GM21529 (cell line): ENCODE measurements at regions not wholly inside any gene's neighbourhood (a gene's known extent, or its start where the extent isn't known, plus 50 kb on each side); places are given as distances from the start of the nearest gene placed in this dataset.
"Not testable (repeated sequence)": the region's sequence is repeated elsewhere in the genome, so short reads cannot be mapped to it uniquely, and the experiment has no call there.

Experiments used
- ATAC-seq: cut with Tn5 transposase; IDR thresholded peaks from one replicate; pipeline ENCODE4 v1.9.1; 2021; ENCODE audit not compliant: unreplicated experiment

DNA sequence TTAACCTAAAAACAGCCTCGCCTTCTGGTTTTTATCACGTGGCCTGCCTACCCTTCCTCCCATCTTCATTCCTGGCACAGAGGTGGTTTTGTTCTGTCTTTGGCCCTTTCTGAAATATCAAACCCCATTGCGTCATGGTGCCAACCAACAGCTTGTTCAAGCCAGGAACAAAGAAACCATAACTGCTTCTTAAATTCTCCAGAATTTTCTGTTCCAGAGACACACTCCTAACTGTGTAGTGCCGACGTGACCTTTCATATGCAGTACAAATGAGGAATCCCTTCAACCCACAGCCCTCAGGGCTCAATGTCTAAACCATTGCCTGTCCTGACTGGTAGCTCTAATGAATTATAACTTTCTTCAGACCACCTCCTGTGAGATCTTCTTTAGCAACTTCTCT is 82.2 kb upstream of the TNP1 start:
- no peak for ATAC-seq

DNA sequence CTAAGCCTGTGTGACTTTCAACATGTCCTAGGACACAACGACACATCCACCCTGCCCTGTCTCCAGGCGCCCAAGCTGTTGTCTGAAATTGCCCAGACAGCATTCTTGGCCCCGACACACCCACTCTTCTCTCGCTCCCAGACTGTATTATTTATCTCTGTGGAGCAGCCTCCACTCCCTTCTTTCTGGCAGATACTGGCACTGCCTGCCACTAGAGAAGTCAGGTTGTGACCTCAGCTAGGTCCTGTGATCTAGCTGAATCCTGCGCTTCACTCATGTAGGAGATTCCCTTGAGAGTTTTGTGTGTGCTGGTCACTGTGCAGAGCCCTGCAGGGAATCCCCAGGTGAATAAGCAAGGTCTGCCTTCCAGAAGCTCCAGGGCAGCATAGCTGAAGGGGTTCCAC is 77.1 kb upstream of the TNP1 start:
- ATAC-seq, result no peak

DNA sequence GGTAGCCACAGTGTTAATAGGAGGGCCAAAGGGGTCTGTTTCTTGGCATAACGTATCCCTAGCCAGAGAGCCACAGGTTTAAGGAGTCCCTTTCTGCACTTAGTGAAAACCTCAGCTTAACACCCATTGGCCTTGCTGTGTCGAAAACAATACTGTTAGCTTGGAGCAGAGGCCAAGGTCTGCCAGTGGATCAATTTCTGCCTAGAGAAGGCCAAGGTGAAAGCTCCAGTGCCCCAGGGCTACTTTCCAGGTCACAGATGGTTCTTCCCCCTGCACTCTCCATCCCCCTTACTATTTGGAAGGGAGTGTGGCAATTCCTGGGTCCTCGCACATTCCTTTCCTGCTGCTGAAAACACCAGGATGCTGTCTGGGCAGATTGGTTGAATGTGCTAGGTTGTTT is 74.8 kb upstream of the TNP1 start:
- ATAC-seq, result no peak

DNA sequence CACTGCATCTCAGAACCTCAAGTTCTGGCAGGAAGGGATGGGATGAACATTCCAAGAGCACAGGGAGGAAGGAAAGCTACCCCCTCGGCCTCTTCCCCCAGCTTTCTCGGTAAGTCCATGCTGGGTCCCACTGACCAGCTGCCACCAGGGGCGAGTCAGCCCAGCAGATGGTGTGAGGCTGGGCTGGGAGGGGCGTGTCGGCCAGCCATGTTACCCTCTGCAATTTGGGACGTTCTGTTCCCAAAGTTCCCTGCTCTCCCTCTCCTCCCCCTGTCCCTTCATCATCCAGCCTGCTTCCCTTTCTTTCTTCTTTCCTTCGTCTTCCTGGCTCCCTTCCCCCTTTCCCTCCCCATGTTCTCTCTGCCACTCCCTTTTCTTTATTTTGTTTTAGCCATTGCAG is 74.3 kb upstream of the TNP1 start:
- ATAC-seq, result no peak

DNA sequence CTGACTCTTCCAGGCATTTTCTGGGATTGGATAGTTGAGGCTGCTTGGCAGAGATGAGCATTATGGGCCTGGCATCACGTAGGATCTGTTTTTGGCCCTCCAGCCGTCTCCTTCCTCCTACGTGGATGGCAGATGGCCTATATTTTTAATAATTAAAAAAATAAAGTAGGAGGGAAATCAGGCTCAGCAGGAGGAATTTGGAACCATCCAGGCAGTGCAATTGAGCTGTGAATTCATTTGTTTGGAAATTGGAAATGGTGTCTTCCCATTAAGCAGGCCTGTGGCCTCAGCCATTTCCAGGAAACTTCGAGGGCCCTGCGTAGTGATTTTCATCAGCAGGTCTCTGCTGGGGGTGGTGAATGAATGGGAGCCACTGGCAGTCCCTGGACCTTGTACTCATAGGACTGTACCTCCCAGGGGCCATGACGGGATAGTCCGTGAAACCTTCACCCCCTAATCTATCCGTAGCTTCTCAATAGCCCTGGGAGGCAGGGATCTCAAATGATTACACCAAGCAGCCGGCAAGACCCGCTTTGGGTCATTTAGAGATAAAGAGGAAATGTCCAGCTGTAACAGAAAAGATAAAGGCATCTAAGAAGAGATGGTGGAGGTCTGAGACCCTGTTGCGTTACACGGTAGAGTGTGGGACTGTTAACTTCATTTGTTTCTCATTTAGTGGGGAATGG is 73.1 kb upstream of the TNP1 start:
- no peak for ATAC-seq

DNA sequence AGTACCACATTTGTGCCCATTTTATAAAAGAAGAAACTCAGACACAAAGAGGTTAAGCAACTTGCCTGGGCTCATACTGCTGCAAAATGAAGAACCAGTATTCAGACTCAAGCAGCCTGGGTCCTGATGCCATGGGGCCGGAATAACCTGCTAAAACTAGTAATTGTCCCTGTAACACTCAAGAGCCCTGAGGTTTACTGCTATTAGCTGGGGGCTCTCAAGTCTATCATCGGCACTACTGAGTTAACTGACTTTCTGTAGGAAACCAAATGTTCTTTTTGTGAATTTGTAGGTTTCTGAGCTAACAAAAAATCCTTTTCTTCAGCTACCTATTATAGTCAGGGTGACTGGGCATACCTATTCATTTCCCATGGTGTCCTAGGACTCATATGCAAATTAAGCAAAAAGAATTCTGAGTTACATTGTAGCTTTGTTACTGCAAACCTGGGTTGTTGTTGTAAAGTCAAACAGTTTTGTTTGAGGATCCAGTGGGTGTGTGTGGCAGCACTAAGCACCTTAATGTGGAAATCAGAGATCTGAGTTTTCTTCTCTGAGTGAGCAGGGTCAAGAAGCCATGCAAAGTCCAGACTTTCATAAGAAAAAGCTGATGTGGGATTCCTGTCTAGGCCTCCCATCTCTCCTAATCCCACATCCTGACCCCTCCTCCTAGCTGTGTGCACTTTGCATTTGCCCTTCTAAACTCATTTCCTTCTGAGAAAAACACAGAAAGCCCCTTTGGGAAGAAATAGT is 72.4 kb upstream of the TNP1 start:
- ATAC-seq, result no peak

DNA sequence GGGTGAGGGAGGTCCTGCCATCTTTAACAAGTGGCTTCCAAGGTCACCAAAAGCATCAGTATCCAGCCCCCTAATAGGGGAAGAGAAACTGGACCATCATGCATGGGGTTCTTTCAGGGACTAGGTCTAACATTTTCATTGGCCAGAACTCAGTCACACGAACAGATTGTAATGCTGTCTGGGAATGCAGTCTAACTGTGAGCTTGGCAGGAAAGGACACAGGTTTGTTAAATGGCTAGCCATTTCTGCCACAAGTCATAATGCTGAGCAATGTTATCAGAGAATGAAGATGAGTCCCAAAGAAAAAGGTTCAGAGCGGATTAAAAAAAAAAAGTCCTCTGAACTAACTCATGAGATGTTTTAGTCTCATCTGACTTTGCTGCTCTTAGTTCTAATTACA is 70.9 kb upstream of the TNP1 start:
- no peak for ATAC-seq

DNA sequence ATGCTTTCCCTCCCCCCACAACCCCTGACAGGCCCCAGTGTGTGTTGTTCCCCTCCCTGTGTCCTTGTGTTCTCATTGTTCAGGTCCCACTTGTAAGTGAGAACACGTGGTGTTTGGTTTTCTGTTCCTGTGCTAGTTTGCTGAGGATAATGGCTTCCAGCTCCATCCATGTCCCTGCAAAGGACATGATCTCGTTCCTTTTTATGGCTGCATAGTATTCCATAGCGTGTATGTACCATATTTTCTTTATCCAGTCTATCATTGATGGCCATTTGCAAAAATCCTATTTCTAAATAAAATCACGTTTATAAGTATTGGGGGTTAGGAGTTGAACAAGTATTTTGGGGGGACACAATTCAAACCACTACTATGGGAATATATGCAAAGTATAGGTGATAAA is 69.5 kb upstream of the TNP1 start:
- ATAC-seq, result not testable (repeated sequence)

DNA sequence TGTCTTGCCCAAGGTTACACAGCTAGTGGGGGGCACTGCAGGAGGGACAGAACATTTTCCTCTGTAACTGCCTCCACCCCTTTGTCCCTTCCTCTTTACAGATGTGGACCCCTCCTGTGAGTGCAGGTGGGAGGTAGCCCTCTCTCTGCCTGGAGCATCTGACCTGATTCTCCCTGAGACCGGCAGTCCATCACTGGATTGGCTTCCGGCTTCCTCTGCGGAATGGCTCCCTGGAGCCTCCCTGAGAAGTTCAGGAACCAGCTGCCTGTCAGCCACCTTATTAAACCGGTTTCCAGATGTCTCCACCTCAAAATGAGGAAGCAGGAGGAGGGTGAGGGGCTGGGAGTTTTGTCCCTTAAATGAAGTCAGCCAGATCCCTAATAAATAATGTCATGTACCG is 67.3 kb upstream of the TNP1 start:
- no peak for ATAC-seq

DNA sequence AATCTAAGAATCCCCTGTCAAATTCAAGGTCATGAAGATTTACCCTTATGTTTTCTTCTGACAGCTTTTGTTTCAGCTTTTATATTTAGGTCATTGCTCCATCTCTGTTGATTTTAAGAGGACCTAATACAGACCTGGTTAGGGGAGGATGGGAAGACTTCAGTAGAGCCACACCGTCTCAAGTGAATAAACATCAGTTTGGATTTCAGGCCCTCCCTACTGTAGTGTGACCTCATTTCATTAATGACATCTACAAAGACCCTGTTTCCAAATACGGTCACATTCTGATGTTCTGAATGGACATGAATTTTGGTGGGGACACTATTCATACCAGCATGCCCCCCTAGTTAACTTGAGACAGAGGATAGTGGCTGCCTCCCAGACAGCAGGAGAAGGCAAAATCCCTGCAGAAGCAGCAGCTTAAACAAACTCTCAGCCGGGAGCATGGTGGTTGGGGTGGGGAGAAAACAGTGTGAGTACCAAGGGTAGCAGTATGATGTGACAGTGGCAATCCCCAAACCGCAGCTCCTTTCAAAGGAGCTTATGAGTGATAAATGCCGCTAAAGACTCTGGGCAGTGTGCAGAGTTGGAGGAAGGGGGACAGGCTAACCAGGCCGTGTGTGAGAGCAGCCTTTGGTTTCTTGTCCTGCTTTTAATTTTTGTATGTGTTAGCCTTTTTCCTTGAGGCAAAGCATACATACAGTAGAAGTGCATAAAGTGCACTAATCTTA is 65.9 kb upstream of the TNP1 start:
- ATAC-seq, result no peak

DNA sequence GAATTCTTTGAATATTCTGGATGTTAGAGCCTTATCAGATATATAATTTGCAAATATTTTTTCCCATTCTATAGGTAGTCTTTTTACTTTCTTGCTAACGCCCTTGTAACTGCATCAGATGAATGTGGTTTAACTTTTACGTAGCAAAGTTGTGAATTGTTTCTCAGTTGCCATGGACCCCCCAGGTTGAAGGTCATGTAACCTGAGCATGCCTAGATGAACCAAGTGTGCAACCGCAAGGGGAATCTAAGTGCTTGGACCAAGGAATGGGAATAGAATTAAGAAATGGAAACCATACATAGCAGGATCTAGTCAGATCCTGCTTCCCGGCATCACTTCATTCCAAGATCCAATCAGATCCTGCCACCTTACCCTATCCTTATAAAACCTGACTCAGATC is 65.1 kb upstream of the TNP1 start:
- ATAC-seq, result no peak

DNA sequence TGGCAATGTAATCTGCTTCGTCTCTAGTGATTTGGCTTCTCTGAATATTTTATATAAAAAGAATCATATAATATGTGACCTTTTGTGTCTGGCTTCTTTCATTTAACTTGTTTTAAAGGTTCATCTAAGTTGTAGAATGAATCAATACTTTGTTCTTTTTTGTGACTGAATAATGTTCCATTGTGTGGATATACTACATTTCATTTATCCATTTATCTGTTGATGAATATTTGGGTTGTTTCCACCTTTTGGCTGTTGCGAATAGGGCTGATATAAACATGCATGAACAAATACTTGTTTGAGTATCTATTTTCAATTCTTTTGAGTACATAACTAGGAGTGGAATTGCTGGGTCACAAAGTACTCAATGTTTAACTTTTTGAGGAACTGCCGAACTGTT is 63.8 kb upstream of the TNP1 start:
- ATAC-seq, result no peak

DNA sequence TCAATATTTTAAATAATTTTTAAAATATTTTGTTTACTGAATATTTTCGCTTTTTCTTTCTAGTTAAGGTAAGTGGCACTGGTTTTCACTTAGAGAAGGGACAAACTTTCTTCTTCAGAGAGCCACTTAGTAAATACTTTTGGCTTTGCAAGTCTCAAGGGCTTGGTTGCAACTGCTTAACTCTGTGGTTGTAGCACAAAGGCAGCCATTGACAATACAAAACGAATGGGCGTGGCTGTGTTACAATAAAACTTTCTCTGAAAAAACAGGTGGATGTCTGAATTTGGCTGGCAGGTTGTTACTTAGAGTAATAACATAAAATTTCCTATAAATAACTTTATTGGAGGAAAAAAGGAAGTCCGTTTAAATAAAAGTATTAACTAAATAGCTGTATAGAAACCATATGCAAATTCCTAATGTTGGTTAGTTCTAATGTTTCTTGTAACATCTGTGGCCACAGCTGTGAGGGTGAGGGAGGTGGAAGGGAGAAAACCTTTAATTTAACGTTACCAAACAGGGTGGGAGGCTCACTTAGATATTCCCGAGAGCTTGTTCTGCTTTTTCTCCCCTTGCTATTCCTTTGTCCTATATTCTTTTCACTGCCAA is 62.4 kb upstream of the TNP1 start:
- ATAC-seq, result peak; percentile 80

DNA sequence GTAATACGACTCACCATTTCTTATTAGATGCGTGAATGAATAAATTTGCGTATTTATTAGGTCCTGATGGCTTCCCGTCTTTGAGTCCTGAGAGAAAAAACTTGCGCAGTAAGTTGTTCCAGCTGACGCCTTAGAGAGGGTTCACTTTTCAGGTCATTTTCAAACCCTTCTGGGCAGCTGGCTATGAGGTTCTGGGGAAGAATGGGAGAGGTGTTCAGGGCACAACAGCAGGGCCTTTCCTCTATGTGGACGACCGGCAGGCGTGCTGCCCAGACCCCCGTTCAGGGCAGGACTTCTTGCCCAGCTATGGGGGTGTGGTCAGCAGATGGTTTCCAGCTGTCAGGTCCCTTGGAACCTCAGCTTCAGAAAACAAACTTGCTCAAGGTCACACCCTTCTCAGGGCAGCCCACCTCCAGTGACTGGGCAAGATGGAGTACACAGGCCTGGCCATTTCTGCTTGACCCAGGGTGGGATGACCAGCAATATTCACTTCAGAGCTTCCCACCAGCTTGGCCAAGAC is 61.1 kb upstream of the TNP1 start:
- ATAC-seq, result no peak

DNA sequence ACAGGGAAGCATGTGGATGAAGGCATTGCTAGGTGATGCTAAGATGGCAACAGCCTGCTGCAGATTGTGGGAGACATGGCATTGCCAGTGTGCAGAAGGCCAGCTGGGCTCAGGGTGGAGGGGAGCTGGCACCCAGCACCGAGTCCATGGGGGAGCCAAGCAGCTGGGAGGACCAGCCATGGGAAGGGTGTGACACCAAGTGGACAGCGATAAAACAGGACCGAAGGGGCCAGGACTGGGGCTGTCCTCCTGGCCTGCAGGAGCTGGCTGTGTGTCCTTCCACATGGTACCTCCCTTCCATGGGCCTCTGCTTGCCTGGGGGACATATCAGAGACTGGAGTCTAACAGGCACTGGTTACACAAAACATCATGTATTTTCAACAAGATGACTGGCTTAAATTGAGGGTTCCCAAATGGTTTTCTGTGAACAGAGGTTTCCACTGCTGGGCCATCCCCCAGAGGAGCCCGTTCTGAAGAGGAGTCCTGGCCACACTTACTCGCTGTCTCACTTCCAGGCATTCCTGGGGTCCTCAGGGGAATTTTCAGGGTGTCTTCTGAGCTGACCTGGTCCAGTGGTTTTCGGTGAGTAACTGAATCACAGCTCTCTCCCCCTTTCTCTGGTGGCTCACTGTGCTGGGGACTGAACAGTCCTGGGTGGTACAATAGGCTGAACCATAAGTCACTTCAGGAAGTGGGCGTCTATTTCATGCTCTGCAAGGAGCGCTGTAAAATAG is 60.4 kb upstream of the TNP1 start:
- no peak for ATAC-seq

DNA sequence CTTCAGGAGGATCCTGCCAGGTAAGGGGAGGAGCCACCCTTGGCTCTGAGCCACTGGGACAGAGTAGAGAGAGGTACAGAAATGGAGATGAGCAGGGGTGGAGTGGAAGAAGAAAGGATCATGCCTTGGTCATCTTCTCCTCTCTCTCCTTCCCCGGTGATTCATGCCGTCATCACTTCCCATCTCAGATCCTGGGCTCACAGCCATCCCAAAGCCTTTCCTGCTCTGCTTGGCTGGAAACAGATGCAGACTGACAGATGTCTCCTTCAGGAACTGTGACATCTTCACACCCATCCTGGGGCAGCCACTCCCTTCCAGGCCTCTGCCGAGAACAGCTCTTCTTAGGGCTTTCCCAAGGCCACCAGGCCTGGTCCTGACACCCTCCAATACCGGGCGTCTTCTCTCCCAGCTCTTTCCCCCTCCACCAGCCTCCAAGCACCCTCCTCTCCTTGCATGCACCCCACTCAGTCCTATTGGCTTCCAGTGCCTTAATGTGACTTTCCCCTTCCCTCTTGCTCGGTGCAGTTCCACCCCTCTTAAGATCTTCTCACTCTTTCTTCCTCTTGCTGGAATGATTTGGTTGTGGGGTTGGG is 58.3 kb upstream of the TNP1 start:
- ATAC-seq, result no peak

DNA sequence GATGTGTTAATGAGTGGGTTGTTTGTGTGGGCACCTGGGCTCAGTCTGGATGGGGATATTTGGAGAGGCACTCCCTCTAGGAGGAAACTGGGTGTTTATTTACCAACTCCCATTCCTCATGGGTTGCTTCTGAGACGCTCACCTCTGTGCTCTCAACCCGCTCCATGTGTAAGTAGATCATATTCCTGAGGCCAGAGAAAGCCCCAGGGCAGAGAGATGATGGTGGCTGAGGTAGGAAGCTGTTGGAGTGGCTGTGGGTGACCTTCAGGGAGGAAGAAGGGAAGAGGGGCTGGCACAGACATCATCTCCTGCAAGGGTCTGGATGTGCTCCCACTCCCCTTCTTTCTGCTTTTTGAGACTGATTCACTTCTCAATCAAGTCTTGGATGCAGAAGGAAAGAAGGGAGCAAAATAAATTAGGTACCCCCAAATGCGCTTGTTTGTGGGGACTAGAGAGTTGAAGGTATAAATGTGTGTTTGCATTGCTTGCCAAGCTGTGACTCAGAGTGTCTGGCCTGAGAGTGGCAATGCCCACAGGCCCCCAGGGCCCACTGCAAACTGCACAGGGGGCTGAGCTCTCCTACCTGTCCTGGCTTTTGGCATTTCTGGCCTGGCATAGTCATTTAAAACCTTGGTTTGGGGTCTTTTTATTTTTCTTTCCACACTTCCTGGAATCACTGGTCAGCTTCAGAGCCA is 57.2 kb upstream of the TNP1 start:
- no peak for ATAC-seq

DNA sequence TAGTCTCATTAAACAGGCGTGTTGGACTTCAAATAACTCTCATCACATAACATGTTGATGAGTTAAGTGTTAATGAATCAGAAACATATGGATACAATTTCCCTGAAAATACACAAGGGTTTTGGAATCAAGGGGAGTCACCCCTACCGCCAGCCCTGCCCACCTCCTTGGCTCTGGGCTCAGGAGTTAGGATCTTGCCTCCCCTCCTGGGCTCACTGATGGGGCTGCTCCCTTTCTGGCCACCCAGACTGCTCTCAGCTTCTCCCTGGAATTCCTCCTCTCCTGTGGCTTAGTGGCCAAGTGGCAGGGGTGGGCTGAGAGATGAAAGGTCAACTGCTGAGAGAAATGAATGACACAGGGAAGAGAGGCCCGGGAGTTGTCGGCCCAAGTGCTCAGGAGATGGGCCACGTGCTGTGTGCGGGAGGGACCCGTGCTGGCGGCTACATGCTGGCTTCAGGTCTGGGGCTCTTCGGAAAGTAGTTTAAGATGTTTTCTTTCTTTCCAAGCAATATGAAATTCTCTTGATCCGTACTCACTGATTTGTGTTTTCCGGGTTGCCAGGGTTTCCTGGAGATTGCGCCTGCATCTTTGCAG is 55.8 kb upstream of the TNP1 start:
- ATAC-seq, result no peak

DNA sequence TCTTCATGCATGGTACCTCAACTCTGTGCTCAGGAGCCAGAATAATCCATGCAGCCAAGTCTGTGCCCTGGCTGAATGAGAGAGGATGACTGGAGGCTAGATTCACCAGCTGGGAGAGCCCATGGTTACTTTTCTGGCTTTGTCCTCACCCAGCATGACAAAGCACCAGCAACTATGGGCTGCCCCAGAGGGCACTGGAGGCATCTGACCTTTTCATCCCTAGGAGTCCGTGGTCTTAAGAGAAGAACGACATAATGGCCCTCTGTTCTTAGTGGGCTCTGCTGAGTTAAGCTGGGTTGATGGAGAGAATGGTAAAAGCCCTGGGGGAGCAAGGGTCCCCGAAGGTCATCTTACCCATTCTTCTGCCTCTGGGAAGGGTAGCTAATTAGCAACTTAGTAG is 54.6 kb upstream of the TNP1 start:
- no peak for ATAC-seq

DNA sequence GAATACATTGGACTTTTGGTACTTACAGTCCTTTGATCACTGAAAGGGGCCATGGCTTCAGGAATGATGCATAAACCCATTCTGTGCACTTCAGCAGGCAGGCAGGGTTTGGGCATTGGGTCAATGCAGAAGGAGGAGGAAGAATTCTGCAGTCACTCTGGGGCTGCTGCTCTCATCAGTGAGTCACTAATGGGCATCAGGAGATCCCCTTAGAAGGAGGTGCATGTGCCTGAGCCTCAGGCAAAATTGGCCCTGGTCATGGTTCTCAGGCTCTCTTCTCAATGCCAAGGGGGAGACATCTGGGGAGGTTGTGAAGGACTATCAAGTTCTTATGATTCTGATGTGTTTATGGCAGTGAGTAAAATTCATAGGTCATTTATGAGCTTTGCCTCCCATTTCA is 52.0 kb upstream of the TNP1 start:
- no peak for ATAC-seq
